LNCAP (cell line): ENCODE measurements at regions not wholly inside any gene's neighbourhood (a gene's known extent, or its start where the extent isn't known, plus 50 kb on each side); places are given as distances from the start of the nearest gene placed in this dataset.

ENCODE experiments used
- TF ChIP-seq, protein P1 (sequence below): fragments of 450-650 bp; IDR thresholded peaks from 2 replicates; pipeline ENCODE4 v1.5.1; 2017; ENCODE audit warnings: mild to moderate bottlenecking

DNA sequence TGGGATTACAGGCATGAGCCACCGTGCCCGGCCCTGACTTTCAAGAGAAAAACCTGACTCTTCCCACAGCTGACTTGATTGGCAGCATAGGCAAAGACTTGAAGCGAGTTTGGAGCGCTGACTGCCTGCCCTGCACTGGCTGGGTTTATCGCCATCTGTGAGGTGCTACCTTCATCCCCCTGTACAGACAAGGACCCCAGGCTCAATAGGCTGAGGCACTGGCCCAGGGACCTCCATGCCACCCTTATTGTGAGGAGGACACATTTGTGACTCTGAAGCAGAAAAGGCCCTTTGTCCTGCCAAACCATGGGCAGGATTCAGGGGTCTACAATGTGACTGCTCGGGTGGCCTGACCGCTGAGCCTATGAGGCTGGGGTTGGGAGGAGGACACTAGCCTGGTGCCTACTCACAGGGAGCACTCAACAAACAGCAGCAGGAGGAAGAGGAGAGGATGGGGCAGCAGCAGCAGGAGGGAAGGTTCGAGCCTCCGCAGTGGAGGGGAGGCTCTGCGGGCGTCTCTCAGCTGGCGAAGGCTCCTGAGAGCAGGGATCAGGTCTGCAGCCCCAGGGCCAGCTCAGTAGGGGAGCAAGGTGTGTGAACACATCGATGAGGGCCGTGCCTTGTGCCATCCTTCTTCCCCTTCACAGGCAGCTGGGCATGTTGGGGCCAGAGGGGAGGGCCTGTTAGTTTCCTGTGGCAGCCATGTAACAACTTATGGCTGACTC is 72.9 kb upstream of the WNT7B start:
- TF ChIP-seq, protein P1, sequence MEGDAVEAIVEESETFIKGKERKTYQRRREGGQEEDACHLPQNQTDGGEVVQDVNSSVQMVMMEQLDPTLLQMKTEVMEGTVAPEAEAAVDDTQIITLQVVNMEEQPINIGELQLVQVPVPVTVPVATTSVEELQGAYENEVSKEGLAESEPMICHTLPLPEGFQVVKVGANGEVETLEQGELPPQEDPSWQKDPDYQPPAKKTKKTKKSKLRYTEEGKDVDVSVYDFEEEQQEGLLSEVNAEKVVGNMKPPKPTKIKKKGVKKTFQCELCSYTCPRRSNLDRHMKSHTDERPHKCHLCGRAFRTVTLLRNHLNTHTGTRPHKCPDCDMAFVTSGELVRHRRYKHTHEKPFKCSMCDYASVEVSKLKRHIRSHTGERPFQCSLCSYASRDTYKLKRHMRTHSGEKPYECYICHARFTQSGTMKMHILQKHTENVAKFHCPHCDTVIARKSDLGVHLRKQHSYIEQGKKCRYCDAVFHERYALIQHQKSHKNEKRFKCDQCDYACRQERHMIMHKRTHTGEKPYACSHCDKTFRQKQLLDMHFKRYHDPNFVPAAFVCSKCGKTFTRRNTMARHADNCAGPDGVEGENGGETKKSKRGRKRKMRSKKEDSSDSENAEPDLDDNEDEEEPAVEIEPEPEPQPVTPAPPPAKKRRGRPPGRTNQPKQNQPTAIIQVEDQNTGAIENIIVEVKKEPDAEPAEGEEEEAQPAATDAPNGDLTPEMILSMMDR, result no peak

DNA sequence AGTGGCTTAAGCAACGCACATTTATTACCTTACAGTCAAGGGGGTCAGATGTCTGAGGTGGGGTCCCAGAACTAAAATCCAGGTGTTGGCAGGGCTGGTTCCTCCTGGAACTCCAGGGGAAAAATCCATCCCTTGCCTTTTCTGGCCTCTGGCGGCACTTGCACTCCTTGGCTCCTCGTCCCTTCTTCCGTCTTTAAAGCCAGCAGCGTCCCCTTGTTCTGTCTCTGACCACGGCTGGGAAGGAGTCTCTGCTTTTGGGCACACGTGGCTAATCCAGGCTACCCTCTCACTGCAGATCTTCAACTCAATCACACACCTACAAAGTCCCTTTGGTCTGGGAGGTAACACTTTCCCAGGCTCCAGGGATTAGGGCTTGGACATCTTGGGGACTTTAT is 73.5 kb upstream of the WNT7B start:
- TF ChIP-seq, protein P1, result no peak

DNA sequence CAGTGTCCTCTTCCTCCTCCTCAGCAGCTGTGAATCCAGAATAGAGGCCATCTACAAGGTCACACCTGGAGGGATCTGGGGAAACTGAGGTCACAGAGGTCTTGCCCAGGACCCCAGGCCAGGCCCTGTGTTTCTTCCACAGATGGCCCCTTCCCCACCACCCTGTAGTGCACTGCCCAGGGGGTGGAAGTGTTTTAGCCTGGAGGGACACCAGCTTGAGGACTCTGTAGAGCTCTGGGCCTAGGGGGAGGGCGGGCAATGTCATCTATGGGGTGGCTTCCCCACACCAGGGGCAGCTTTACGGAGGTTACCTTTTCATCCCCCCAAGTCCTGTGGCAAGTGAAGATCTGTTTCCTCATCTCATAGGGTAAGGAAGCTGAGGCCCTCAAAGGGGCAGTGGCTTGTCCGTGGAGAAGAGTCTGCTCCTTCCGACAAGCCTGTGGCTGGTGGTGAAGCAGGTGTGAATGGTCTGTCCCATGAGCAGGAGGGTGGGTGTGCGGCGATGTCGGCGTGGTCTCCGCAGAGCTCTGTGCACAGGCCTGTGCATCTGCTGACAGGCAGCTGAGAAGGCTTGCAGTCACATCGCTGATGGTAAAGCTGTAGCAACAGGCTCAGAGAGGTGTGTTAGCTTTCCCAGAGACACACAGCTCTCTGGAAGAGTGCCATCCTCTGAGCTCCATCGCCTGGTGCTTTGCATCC is 74.1 kb upstream of the WNT7B start:
- TF ChIP-seq, protein P1, result no peak

DNA sequence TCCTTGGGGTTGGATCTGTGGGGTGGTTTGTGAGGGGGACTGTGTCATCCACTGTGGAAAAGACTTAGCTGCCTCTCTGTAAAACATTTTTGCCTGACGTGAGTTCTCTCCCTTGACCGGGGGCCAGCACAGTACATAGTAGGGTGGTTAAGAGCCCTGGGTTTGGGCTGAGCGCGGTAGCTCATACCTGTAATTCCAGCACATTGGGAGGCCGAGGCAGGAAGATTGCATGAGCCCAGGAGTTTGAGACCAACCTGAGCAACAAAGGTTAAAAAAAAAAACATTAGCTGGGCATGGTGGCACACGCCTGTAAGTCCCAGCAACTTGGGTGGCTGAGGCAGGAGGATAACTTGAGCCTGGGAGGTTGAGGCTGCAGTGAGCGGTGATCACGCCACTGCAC is 74.7 kb upstream of the WNT7B start:
- TF ChIP-seq, protein P1, result no peak

DNA sequence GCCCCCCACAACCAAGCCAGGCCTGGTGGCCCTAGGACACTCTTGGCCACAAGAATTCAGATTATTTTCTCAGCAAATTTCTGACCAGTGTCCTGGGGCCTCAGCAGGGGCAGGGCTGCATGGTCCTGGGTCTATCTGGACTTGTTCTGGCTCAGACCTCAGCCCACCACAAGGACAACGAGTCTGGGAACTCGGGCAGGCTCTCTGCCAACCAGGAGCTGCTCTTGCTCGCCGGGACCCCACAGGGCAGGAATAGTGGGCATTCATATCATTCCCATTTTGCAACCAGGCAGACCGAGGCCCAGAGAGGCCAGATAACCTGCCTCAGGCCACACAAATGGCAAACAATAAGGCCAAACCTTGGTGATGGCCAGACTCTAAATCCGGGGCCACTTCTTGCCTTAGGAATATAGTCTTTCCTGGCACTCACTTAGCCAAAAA is 75.4 kb upstream of the WNT7B start:
- TF ChIP-seq, protein P1, result no peak

DNA sequence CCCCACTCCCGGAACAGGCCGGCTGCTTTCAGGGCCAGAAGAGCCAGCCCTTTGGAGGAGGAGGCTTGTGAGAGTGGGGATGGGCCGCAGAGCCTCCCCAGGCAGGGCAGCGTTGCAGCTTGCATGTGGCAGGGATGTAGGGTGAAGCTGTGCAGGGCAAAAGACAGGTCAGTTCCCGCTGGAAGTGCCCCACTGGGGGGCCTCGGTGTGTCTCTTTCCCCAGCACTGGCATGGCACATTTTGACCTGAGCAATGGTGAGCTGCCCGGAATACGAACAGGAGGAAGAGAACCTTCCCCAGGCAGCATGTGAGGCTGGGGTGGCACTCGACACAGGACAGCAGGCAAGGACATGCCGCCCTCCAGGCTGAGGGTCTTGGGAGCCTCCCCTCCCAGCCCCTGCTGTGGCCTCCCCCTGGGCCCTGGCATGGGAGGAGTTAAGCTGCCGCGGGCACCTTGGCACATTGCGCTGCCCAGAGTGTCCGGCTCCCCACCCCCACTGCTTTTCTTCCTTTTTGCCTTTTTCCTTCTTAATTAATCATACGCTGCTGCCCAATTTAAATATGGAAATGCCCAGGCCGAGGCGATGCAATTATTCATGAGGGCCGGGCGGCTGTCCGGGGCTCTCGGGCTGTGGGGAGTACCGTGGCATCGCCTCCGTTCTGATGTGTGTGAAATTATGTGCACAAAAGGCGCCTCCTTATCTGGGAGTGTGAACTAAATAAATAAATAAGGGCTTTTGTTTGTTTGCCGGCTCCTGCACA is 76.0 kb upstream of the WNT7B start:
- TF ChIP-seq, protein P1, result no peak

DNA sequence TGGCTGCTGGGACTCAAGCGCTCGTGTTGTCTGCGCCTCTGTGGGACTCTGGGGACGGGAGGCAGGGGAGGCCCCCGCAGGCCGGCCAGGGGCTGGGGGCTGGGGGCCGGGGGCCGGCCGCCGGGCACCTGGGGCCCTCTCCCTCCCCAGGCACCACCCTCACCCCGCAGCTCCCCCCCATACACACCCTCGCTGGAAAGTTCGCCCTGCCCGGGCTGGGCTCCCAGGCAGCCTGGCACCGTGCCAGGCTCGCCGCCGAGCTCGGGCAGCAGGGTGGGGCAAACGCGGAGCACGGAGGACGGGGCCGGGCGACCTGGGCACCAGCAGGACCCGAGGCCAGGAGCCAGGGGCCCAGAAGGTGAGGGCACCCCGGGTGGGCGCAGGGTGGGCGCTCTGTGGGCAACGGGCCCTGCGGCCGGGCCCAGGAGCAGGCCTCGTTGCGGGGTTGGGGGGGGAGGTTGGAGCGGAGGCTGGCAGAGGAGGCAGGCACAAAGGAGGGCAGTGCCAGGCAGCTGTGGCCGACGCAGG is 76.7 kb upstream of the WNT7B start:
- TF ChIP-seq, protein P1, result no peak
